ENCODE measurements at regions not wholly inside any gene's neighbourhood (a gene's known extent, or its start where the extent isn't known, plus 50 kb on each side); places are given as distances from the start of the nearest gene placed in this dataset.

- no peaks in the 10 kb centered on the region for H3K9me3 ChIP-seq (ENCODE audit: insufficient read depth, low read depth, low read length)
- no peaks in the 10 kb centered on the region for H3K79me2 ChIP-seq (ENCODE audit: control insufficient read depth, insufficient read depth, low read length, poor library complexity)
- no peak overlapping the region for H3K4me2 ChIP-seq (ENCODE audit: low read length)
- H3K4ac ChIP-seq (ENCODE audit: low read depth, low read length) = no peak overlapping the region
- H3K9ac ChIP-seq (ENCODE audit: low read length) = no peak overlapping the region
- H3K4me3 ChIP-seq (ENCODE audit: low read depth, low read length) = no peak overlapping the region
- no CpG with 5 or more reads among the region's 2 CpGs for WGBS (ENCODE audit: extremely low coverage, insufficient coverage, insufficient read length)
- H3K18ac ChIP-seq (ENCODE audit: low read length) = no peak overlapping the region
- no peak overlapping the region for H2AK5ac ChIP-seq (ENCODE audit: low read length)
- H4K12ac ChIP-seq (ENCODE audit: low read depth, low read length) = no peak overlapping the region
- no peak overlapping the region for H3K23ac ChIP-seq (ENCODE audit: low read length)
- no peaks in the 10 kb centered on the region for H3K4me1 ChIP-seq (ENCODE audit: control insufficient read depth in 1 of 2, insufficient read depth in 2 of 2, low read length in 2 of 2)
- DNase-seq = no peak
- no peak overlapping the region for H4K91ac ChIP-seq (ENCODE audit: low read depth, low read length)
- no peak overlapping the region for H2BK12ac ChIP-seq (ENCODE audit: low read length)
- H3K79me1 ChIP-seq (ENCODE audit: low read length) = no peaks in the 10 kb centered on the region
- H3K27me3 ChIP-seq (ENCODE audit: insufficient read depth, low read length) = no peaks in the 10 kb centered on the region
- no peak overlapping the region for H2BK5ac ChIP-seq (ENCODE audit: low read depth, low read length, poor library complexity)
- H3K27ac ChIP-seq (ENCODE audit: low read depth, low read length) = no peak overlapping the region
- no peak overlapping the region for H2BK120ac ChIP-seq (ENCODE audit: insufficient read depth, low read length, poor library complexity)
- no peaks in the 10 kb centered on the region for H3K36me3 ChIP-seq (ENCODE audit: control insufficient read depth in 1 of 2, insufficient read depth in 2 of 2, low read length in 2 of 2)
- H3K14ac ChIP-seq (ENCODE audit: low read length) = no peak overlapping the region
- H2AFZ ChIP-seq (ENCODE audit: insufficient read depth, low read length, poor library complexity) = no peak overlapping the region
- no peak overlapping the region for H4K8ac ChIP-seq (ENCODE audit: low read depth, low read length)
Measured at GRCh38 chr13:64020126-64020525, 2604.5 kb upstream of the PCDH20 start.

GRCh38 chr13:64007339-64007738 is 2591.7 kb upstream of the PCDH20 start:
- H3K27me3 ChIP-seq (ENCODE audit: insufficient read depth, low read length) = no peaks in the 10 kb centered on the region
- WGBS (ENCODE audit: extremely low coverage, insufficient coverage, insufficient read length) = no CpG with 5 or more reads among the region's 1 CpG

GRCh38 chr13:64000321-64000720 is 2584.7 kb upstream of the PCDH20 start:
- H3K27ac ChIP-seq (ENCODE audit: low read depth, low read length) = no peak overlapping the region
- H3K27me3 ChIP-seq (ENCODE audit: insufficient read depth, low read length) = no peaks in the 10 kb centered on the region
- no peak for DNase-seq
- H2BK120ac ChIP-seq (ENCODE audit: insufficient read depth, low read length, poor library complexity) = no peak overlapping the region
- H3K4ac ChIP-seq (ENCODE audit: low read depth, low read length) = no peak overlapping the region
- WGBS (ENCODE audit: extremely low coverage, insufficient coverage, insufficient read length) = no CpG with 5 or more reads among the region's 4 CpGs
- H3K36me3 ChIP-seq (ENCODE audit: control insufficient read depth in 1 of 2, insufficient read depth in 2 of 2, low read length in 2 of 2) = no peaks in the 10 kb centered on the region
- no peak overlapping the region for H3K9ac ChIP-seq (ENCODE audit: low read length)
- H3K14ac ChIP-seq (ENCODE audit: low read length) = no peak overlapping the region
- H2BK12ac ChIP-seq (ENCODE audit: low read length) = no peak overlapping the region
- H3K4me1 ChIP-seq (ENCODE audit: control insufficient read depth in 1 of 2, insufficient read depth in 2 of 2, low read length in 2 of 2) = no peaks in the 10 kb centered on the region
- no peaks in the 10 kb centered on the region for H3K79me1 ChIP-seq (ENCODE audit: low read length)
- H4K8ac ChIP-seq (ENCODE audit: low read depth, low read length) = no peak overlapping the region
- H3K18ac ChIP-seq (ENCODE audit: low read length) = no peak overlapping the region
- no peak overlapping the region for H4K91ac ChIP-seq (ENCODE audit: low read depth, low read length)
- H2AFZ ChIP-seq (ENCODE audit: insufficient read depth, low read length, poor library complexity) = no peak overlapping the region
- no peak overlapping the region for H4K12ac ChIP-seq (ENCODE audit: low read depth, low read length)
- no peaks in the 10 kb centered on the region for H3K79me2 ChIP-seq (ENCODE audit: control insufficient read depth, insufficient read depth, low read length, poor library complexity)
- H2AK5ac ChIP-seq (ENCODE audit: low read length) = no peak overlapping the region
- H3K4me2 ChIP-seq (ENCODE audit: low read length) = no peak overlapping the region
- no peaks in the 10 kb centered on the region for H3K9me3 ChIP-seq (ENCODE audit: insufficient read depth, low read depth, low read length)
- H2BK5ac ChIP-seq (ENCODE audit: low read depth, low read length, poor library complexity) = no peak overlapping the region
- H3K23ac ChIP-seq (ENCODE audit: low read length) = no peak overlapping the region
- no peak overlapping the region for H3K4me3 ChIP-seq (ENCODE audit: low read depth, low read length)

More at GRCh38 chr13:64007339-64007738, 2591.7 kb upstream of the PCDH20 start:
- Histone ChIP-seq H3K18ac (ENCODE audit: low read length) (no peak overlapping the region), H3K36me3 (ENCODE audit: control insufficient read depth in 1 of 2, insufficient read depth in 2 of 2, low read length in 2 of 2) (no peaks in the 10 kb centered on the region), H3K14ac (ENCODE audit: low read length) (no peak overlapping the region), H3K27ac (ENCODE audit: low read depth, low read length) (no peak overlapping the region), H2AK5ac (ENCODE audit: low read length) (no peak overlapping the region), H3K9me3 (ENCODE audit: insufficient read depth, low read depth, low read length) (no peaks in the 10 kb centered on the region), H4K91ac (ENCODE audit: low read depth, low read length) (no peak overlapping the region), H2BK120ac (ENCODE audit: insufficient read depth, low read length, poor library complexity) (no peak overlapping the region), H3K9ac (ENCODE audit: low read length) (no peak overlapping the region), H3K23ac (ENCODE audit: low read length) (no peak overlapping the region), H3K4me3 (ENCODE audit: low read depth, low read length) (no peak overlapping the region), H4K12ac (ENCODE audit: low read depth, low read length) (no peak overlapping the region), H3K4me2 (ENCODE audit: low read length) (no peak overlapping the region), H2AFZ (ENCODE audit: insufficient read depth, low read length, poor library complexity) (no peak overlapping the region), H2BK5ac (ENCODE audit: low read depth, low read length, poor library complexity) (no peak overlapping the region), H3K79me1 (ENCODE audit: low read length) (no peaks in the 10 kb centered on the region), H3K4ac (ENCODE audit: low read depth, low read length) (no peak overlapping the region), H4K8ac (ENCODE audit: low read depth, low read length) (no peak overlapping the region), H3K4me1 (ENCODE audit: control insufficient read depth in 1 of 2, insufficient read depth in 2 of 2, low read length in 2 of 2) (no peaks in the 10 kb centered on the region), H3K79me2 (ENCODE audit: control insufficient read depth, insufficient read depth, low read length, poor library complexity) (no peaks in the 10 kb centered on the region), H2BK12ac (ENCODE audit: low read length) (no peak overlapping the region)
- no peak for DNase-seq

- no peak overlapping the region for H2BK5ac ChIP-seq (ENCODE audit: low read depth, low read length, poor library complexity)
- H3K4me2 ChIP-seq (ENCODE audit: low read length) = no peak overlapping the region
- H3K4ac ChIP-seq (ENCODE audit: low read depth, low read length) = no peak overlapping the region
- H3K4me1 ChIP-seq (ENCODE audit: control insufficient read depth in 1 of 2, insufficient read depth in 2 of 2, low read length in 2 of 2) = no peaks in the 10 kb centered on the region
- H3K23ac ChIP-seq (ENCODE audit: low read length) = no peak overlapping the region
- no peak overlapping the region for H3K18ac ChIP-seq (ENCODE audit: low read length)
- no peaks in the 10 kb centered on the region for H3K27me3 ChIP-seq (ENCODE audit: insufficient read depth, low read length)
- H2AK5ac ChIP-seq (ENCODE audit: low read length) = no peak overlapping the region
- H3K36me3 ChIP-seq (ENCODE audit: control insufficient read depth in 1 of 2, insufficient read depth in 2 of 2, low read length in 2 of 2) = no peaks in the 10 kb centered on the region
- no peak overlapping the region for H2BK12ac ChIP-seq (ENCODE audit: low read length)
- H2BK120ac ChIP-seq (ENCODE audit: insufficient read depth, low read length, poor library complexity) = no peak overlapping the region
- no peaks in the 10 kb centered on the region for H3K9me3 ChIP-seq (ENCODE audit: insufficient read depth, low read depth, low read length)
- H3K79me2 ChIP-seq (ENCODE audit: control insufficient read depth, insufficient read depth, low read length, poor library complexity) = no peaks in the 10 kb centered on the region
- no peak overlapping the region for H4K8ac ChIP-seq (ENCODE audit: low read depth, low read length)
- no peak for DNase-seq
- no peak overlapping the region for H3K27ac ChIP-seq (ENCODE audit: low read depth, low read length)
- no CpG with 5 or more reads among the region's 3 CpGs for WGBS (ENCODE audit: extremely low coverage, insufficient coverage, insufficient read length)
- no peak overlapping the region for H4K91ac ChIP-seq (ENCODE audit: low read depth, low read length)
- H3K9ac ChIP-seq (ENCODE audit: low read length) = no peak overlapping the region
- no peak overlapping the region for H4K12ac ChIP-seq (ENCODE audit: low read depth, low read length)
- H3K79me1 ChIP-seq (ENCODE audit: low read length) = no peaks in the 10 kb centered on the region
- H3K14ac ChIP-seq (ENCODE audit: low read length) = no peak overlapping the region
- H3K4me3 ChIP-seq (ENCODE audit: low read depth, low read length) = no peak overlapping the region
- H2AFZ ChIP-seq (ENCODE audit: insufficient read depth, low read length, poor library complexity) = no peak overlapping the region
Measured at GRCh38 chr13:63999614-64000305, 2584.1 kb upstream of the PCDH20 start.
